Panc1 (cell line): ENCODE measurements at regions not wholly inside any gene's neighbourhood (a gene's known extent, or its start where the extent isn't known, plus 50 kb on each side); places are given as distances from the start of the nearest gene placed in this dataset.

ENCODE experiments used
- CTCF ChIP-seq: fragments of 450-650 bp; IDR thresholded peaks from 2 replicates; pipeline ENCODE4 v1.5.1; 2017; ENCODE audit warnings: mild to moderate bottlenecking
- POLR2AphosphoS5 ChIP-seq: IDR thresholded peaks from 2 replicates; pipeline ENCODE4 v1.6.1; 2012; ENCODE audit warnings: mild to moderate bottlenecking, low read depth, low read length, moderate library complexity

DNA sequence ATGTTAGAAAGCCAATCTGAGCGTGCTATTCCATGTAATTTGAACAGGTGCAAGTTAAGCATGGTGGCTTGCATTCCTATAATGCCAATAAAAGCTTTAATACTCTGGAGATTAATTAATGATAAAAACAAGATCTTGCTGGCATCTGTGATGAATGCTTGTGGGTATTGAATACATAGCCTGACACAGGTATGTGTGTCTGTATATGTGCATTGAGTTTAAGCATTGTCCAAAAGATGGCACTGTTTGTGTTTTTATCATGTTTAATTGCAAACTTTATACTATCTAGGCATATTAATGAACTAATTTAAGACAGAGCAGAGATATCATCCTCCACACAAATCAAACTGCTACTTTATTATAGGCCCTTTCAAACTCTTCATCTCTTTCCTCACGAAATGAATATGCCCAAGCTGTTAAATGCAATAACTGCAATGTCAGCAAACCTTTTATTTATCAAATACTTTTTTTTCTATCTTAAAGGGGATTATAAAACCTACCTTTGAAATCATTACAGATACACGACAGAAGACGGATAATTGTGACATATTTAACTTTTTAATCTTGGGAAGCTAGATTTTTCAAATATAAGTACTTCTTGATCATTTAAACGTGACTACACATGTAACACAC is 86.5 kb downstream of the TNFSF11 start:
- TF ChIP-seq POLR2AphosphoS5 (no peak), CTCF (peak; percentile 18; the same call in 1 of the 2 replicates)
